Stomach (tissue), 8 donors: ENCODE measurements at regions not wholly inside any gene's neighbourhood (a gene's known extent, or its start where the extent isn't known, plus 50 kb on each side); places are given as distances from the start of the nearest gene placed in this dataset.

Experiments
- DNase-seq, 2 donors: peaks; one replicate each; pipeline versions ENCODE4 v3.0.0 to v3.0.0-alpha.2; 2013 to 2019
- H3K27ac ChIP-seq, 5 donors: fragments of 200-600 bp in 4 of 5; sonication (generic) in 4 of 5; one replicate each; pipeline ENCODE4 v1.5.1; 2013 to 2019; ENCODE audit warnings: mild to moderate bottlenecking in 1 of 5, moderate library complexity in 1 of 5
- H3K27me3 ChIP-seq, 3 donors: fragments of 200-600 bp; sonication (generic); one replicate each; pipeline ENCODE4 v1.5.1; 2017 to 2019; ENCODE audit warnings: mixed run types in 1 of 3
- H3K36me3 ChIP-seq, 4 donors: fragments of 200-600 bp; sonication (generic); 1 replicate in 3 of 4; 2 replicates in 1 of 4; pipeline ENCODE4 v1.5.1; 2016 to 2019
- H3K4me1 ChIP-seq, 4 donors: fragments of 200-600 bp; sonication (generic); one replicate each; pipeline ENCODE4 v1.5.1; 2016 to 2019
- H3K4me3 ChIP-seq, 4 donors: fragments of 200-600 bp; sonication (generic) in 3 of 4; one replicate each; pipeline ENCODE4 v1.5.1; 2016 to 2019; ENCODE audit warnings: mild to moderate bottlenecking in 1 of 4
- H3K9me3 ChIP-seq, 4 donors: fragments of 200-600 bp; sonication (generic); one replicate each; pipeline ENCODE4 v1.5.1; 2016 to 2019
- EP300 ChIP-seq: sonication (generic); formaldehyde crosslinking; IDR thresholded peaks from one replicate; pipeline ENCODE4 v1.6.1; 2017; ENCODE audit warnings: antibody characterized with exemption
- POLR2A ChIP-seq, 4 donors: fragments of 450-650 bp; IDR thresholded peaks; one replicate each; pipeline ENCODE4 v1.6.1; 2016; ENCODE audit warnings: antibody characterized with exemption in 4 of 4, control low read depth in 2 of 4, mild to moderate bottlenecking in 1 of 4, moderate library complexity in 1 of 4
- POLR2AphosphoS5 ChIP-seq, 3 donors: sonication (generic); formaldehyde crosslinking; IDR thresholded peaks; one replicate each; pipeline ENCODE4 v1.6.1; 2016; ENCODE audit warnings: antibody characterized with exemption in 3 of 3
- WGBS, 5 donors: extraction: QIAGEN DNeasy Blood & Tissue Kit in 3 of 5; methylation state at CpG; one replicate each; pipeline versions ENCODE4 v1.1.5 to v1.1.7; 2013 to 2018; 5-methylcytosine and 5-hydroxymethylcytosine counted together
- intact Hi-C: fragments of 100-400 bp; cut with DNase I; formaldehyde crosslinking; loops from one replicate; pipeline ENCODE4 v1.15.1; 2023; ENCODE audit warnings: low total_unique reads
- TF ChIP-seq, protein P1 (sequence below), 7 experiments: fragments of 450-650 bp in 4 of 7; fragments of 200-600 bp in 3 of 7; sonication (generic) in 3 of 7; IDR thresholded peaks; one replicate each; pipeline ENCODE4 v1.5.1; 2016 to 2019; ENCODE audit warnings: antibody characterized with exemption in 7 of 7, control low read depth in 2 of 7, mild to moderate bottlenecking in 1 of 7
- donor health status: healthy with polysubstance abuse.
- donor health status: Bipolar disorder and iron deficiency.
- donor health status: healthy.

DNA sequence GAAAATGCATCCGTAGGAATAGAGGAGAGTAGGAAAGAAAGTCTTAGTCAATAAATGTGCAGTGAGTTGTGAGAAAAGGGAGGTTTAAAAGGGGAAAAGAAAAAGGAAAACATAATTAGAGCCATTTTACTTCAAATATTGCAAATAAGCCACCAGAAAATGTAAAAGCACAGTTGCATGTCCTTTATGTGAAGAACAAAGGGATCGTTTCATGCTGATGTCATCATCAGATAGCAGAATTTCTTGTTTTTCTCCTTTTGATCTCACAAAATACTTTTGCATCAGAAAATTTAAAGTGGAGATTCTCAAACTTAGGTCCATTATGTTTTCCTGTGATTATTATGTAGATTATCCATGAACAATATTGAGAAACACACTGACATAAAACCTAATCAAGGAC, 166.7 kb downstream of the HAO1 start:
- no peaks in the 10 kb centered on the region for H3K4me1 ChIP-seq
- intact Hi-C loops: no loop called here
- H3K27ac ChIP-seq: no peak overlapping the region
- H3K9me3 ChIP-seq: peaks cover 0 to 11% (median 5%) of the 10 kb centered on the region in 4 donors
- no peak for DNase-seq
- WGBS, 5 donors: 78 to 83% (median 81%) methylated on average over 2 of the region's 2 CpGs
- no peaks in the 10 kb centered on the region for H3K27me3 ChIP-seq
- TF ChIP-seq POLR2AphosphoS5 (IDR thresholded peaks at IDR 0.05) (no peak), EP300 (no peak), POLR2A (IDR thresholded peaks at IDR 0.05) (no peak)
- TF ChIP-seq, protein P1, sequence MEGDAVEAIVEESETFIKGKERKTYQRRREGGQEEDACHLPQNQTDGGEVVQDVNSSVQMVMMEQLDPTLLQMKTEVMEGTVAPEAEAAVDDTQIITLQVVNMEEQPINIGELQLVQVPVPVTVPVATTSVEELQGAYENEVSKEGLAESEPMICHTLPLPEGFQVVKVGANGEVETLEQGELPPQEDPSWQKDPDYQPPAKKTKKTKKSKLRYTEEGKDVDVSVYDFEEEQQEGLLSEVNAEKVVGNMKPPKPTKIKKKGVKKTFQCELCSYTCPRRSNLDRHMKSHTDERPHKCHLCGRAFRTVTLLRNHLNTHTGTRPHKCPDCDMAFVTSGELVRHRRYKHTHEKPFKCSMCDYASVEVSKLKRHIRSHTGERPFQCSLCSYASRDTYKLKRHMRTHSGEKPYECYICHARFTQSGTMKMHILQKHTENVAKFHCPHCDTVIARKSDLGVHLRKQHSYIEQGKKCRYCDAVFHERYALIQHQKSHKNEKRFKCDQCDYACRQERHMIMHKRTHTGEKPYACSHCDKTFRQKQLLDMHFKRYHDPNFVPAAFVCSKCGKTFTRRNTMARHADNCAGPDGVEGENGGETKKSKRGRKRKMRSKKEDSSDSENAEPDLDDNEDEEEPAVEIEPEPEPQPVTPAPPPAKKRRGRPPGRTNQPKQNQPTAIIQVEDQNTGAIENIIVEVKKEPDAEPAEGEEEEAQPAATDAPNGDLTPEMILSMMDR (IDR thresholded peaks at IDR 0.05): no peak
- no peak overlapping the region for H3K4me3 ChIP-seq
- no peaks in the 10 kb centered on the region for H3K36me3 ChIP-seq

- Histone ChIP-seq H3K9me3 (peaks cover 0 to 11% (median 5%) of the 10 kb centered on the region in 4 donors), H3K36me3 (no peaks in the 10 kb centered on the region), H3K4me1 (no peaks in the 10 kb centered on the region), H3K27me3 (no peaks in the 10 kb centered on the region), H3K27ac (no peak overlapping the region), H3K4me3 (no peak overlapping the region)
- DNase-seq: no peak
- intact Hi-C loops: no loop called here
- TF ChIP-seq POLR2A (IDR thresholded peaks at IDR 0.05) (no peak), EP300 (no peak), POLR2AphosphoS5 (IDR thresholded peaks at IDR 0.05) (no peak)
- TF ChIP-seq, protein P1 (IDR thresholded peaks at IDR 0.05): no peak
- 37 to 50% (median 44%) methylated on average over 2 of the region's 2 CpGs for WGBS, 5 donors
These were observed 165.2 kb downstream of the HAO1 start for GRCh38 chr20:7775072-7775471.

GRCh38 chr20:7776148-7776547, 164.1 kb downstream of the HAO1 start:
- H3K27ac ChIP-seq: no peak overlapping the region
- no peak overlapping the region for H3K4me3 ChIP-seq
- H3K9me3 ChIP-seq: peaks cover 0 to 11% (median 5%) of the 10 kb centered on the region in 4 donors
- TF ChIP-seq, protein P1 (IDR thresholded peaks at IDR 0.05): no peak
- TF ChIP-seq POLR2A (IDR thresholded peaks at IDR 0.05) (no peak), POLR2AphosphoS5 (IDR thresholded peaks at IDR 0.05) (no peak), EP300 (no peak)
- DNase-seq: no peak
- H3K27me3 ChIP-seq: no peaks in the 10 kb centered on the region
- intact Hi-C loops: no loop called here
- WGBS, 5 donors: 57 to 72% (median 71%) methylated on average over 2 of the region's 2 CpGs
- H3K36me3 ChIP-seq: no peaks in the 10 kb centered on the region
- H3K4me1 ChIP-seq: no peaks in the 10 kb centered on the region

DNA sequence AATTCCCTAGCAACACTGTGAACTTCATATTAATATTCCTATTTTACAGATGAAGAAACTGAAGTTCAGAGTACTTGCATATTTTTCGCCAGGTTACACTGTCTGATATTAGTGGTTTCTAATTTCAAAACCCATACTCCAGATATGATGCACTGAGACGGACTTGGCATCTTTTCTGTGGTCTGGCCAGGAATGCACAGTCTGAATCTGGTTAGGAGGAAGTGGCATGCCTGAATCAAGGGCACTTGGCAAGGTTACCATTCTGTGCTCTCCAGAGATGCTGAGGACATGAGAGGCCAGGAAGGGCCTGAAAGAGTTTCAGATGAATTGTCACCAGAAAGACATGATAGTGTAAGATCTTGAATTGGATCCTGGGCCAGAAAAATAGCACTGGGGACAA, 150.1 kb downstream of the HAO1 start:
- TF ChIP-seq POLR2AphosphoS5 (IDR thresholded peaks at IDR 0.05) (no peak), EP300 (no peak), POLR2A (IDR thresholded peaks at IDR 0.05) (no peak)
- TF ChIP-seq, protein P1 (IDR thresholded peaks at IDR 0.05): no peak
- no peaks in the 10 kb centered on the region for H3K4me1 ChIP-seq
- 72 to 81% (median 72%) methylated on average over 2 of the region's 2 CpGs for WGBS, 5 donors
- H3K9me3 ChIP-seq: no peaks in the 10 kb centered on the region
- no peak overlapping the region for H3K27ac ChIP-seq
- DNase-seq: no peak
- H3K4me3 ChIP-seq: no peak overlapping the region
- H3K36me3 ChIP-seq: no peaks in the 10 kb centered on the region
- H3K27me3 ChIP-seq: no peaks in the 10 kb centered on the region
- intact Hi-C loops: no loop called here
